Central memory CD4-positive, alpha-beta T cell (primary cell): ENCODE measurements at regions not wholly inside any gene's neighbourhood (a gene's known extent, or its start where the extent isn't known, plus 50 kb on each side); places are given as distances from the start of the nearest gene placed in this dataset.

Source experiments
- DNase-seq: peaks from one replicate; pipeline ENCODE4 v3.0.0; 2022

GRCh38 chr7:18202315-18203045 is 174.8 kb upstream of the PRPS1L1 start:
- DNase-seq = no peak

- DNase-seq = no peak
Observed at GRCh38 chr7:18206331-18206730, 178.7 kb upstream of the PRPS1L1 start.

- DNase-seq = no peak
Observed at GRCh38 chr7:18208921-18209320, 181.3 kb upstream of the PRPS1L1 start.

GRCh38 chr7:18210377-18210776 is 182.7 kb upstream of the PRPS1L1 start:
- no peak for DNase-seq

DNA sequence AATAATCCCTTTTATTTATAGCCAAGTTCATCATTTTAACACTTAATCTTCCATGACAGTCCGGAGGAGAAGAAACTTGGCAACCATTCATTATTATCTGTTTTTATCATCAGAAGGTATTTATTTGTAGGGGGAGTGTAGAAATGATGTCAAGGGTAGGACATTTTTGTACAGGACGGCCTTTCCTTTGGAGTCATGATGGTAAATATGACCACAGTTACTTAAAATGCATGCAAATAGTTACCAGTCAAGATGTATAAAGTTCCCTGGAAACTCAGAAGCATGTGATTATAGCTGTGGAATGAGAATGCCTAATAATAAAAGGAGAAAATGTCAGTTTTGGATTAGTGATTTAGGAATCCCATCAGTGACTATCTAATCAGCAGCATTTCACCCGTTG is 183.1 kb upstream of the PRPS1L1 start:
- no peak for DNase-seq

- no peak for DNase-seq
Observed at GRCh38 chr7:18212308-18212707, 184.7 kb upstream of the PRPS1L1 start.

- DNase-seq = no peak
Observed at GRCh38 chr7:18212758-18213157, 185.1 kb upstream of the PRPS1L1 start.

DNA sequence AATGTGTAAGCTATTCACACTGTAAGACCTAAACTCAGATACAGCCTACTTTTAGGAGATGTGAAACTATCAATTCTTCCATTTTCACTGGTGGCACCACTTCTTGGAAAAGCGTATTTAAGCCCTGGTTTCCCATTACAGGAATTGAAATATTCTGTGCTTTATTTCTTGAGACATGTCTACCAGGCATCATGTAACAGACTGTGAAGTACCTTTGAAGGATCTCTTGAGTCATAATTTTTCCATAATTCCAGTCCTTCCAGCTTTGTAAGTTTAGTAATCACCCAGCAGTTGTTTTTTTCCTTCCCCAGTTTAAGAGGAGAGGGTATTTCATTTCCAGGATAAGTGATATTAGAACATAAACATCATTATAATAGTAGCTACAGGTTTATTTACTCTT is 186.0 kb upstream of the PRPS1L1 start:
- no peak for DNase-seq

DNA sequence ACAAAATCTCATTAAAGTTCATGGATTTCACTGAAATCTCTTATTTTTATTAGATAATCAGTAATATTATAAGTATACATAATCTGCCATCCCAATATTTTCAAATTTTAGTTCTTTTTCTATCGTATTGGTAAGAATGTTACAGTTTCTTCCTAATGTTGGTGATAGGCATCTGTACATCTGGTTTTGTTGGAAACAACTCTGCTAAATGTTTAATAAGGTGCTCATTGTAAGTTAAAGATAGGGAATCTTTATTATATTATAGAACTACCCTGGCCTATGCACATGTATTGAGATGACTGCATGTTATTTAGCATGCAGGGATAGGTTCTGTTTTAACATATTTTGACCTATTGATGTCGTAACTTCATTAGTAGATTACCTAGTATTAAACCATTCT is 188.6 kb upstream of the PRPS1L1 start:
- DNase-seq = no peak

GRCh38 chr7:18221377-18222293 is 194.0 kb upstream of the PRPS1L1 start:
- no peak for DNase-seq

DNA sequence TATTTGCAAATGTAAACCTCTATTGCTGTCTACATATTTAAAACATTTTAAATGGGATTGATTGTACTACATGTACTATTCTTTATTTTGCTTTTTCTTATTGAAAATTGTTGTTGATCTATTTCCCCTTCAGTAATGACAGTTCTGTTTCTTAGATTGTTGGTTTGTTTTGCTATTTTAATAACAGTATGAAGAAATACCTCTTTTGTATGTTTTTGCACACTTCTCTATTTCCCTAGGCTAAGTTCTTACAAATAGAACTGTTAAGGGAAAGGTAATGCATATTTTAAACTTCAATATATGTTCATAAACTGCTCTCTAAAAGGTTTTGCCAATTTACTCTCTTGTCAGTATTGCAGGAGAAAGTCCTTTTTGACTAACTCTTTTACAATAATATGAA is 195.0 kb upstream of the PRPS1L1 start:
- DNase-seq = no peak

- DNase-seq = no peak
Observed at GRCh38 chr7:18224138-18224537, 196.5 kb upstream of the PRPS1L1 start.

GRCh38 chr7:18225067-18225466 is 197.4 kb upstream of the PRPS1L1 start:
- no peak for DNase-seq

DNA sequence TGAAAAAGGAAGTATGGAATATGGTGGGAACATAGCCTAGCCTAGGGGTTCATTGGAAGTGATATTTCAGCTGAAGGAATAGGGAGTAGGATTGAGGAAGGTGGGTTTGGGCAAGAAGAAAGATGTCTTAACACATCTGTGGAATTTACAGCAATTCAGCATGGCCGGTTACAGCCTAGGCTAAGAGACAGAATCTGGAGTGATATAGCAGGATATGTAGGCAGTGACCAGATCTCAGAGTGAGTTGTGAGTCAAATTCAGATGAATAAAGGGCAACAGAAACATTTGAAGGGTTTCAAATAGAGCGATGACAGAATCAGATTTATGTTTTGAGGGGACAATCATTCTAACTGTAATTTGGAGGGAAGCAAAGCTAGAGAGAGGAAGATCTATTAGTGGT is 199.0 kb upstream of the PRPS1L1 start:
- DNase-seq = no peak

- no peak for DNase-seq
Observed at GRCh38 chr7:18228686-18229085, 201.0 kb upstream of the PRPS1L1 start.

DNA sequence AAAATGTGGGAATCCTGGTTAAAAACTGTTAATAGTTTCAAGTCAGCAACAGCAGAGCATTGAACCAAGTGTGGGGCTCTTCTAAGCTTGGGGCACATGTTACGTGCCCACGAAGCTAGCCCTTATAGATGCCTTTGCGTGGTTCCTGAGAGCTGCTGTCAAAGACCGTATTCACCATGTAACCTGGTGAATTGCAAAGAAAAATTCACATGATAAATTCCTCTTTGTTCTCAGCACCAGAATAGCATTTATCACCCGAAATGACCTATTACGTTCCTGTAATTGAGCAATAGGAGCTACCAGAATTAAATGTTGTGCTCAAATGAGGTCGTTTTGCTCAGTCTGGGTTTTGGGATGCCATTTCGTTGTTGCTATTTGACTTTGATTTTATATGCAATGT is 202.6 kb upstream of the PRPS1L1 start:
- no peak for DNase-seq

DNA sequence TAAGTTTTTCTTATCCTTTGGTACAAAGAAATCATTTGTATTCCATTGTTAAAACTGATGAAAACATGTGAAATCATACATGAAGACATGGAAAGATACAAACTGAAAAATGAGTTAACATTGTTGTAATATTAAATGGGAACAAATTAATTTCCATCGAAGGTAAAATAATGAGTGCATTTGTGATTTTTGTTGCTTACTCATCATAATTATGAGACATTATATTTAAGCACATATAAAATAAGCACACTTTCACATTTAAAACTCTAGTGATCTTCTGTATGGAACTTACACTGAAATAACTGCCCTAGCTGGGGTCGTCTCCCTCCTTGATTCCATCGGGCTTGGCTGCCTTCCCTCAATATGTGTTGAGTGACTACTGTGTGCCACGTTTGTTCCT is 204.2 kb upstream of the PRPS1L1 start:
- no peak for DNase-seq

DNA sequence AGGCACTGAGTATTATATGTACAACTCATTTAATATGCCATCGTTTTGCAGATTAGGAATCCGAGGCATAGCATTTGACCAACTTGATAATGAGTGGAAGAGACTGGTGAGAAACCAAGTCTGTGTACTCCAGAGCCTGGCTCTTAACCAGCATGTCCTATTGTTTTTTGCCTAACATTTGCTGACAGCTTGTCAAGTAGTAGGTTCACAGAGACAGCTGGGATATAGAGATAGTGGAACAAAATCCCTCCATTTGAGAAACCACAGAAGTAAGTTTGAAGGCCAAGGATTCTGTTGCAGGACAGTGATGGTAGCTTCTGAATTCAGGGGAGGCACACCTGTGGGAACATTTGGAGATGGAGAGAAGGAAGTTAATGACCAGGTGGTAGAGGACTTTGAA is 206.9 kb upstream of the PRPS1L1 start:
- no peak for DNase-seq

DNA sequence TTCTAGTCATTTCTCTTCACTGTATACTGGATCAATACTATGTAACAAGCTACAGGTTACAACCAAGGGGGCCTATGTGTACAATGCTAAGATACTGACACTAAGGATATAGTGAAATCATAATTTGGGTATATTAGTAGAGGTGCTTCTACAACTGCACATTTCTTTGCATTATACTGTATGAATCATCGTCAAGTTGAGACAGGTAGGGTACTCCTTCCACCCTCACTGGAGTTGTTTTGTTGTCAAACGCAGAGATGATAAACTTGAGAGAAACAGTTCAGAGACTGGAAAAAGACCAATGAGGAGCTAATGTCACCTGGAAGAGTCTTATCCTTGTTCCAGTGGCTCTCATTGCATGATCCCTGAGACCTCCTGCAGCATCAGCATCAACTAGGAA is 208.2 kb upstream of the PRPS1L1 start:
- DNase-seq = no peak

DNA sequence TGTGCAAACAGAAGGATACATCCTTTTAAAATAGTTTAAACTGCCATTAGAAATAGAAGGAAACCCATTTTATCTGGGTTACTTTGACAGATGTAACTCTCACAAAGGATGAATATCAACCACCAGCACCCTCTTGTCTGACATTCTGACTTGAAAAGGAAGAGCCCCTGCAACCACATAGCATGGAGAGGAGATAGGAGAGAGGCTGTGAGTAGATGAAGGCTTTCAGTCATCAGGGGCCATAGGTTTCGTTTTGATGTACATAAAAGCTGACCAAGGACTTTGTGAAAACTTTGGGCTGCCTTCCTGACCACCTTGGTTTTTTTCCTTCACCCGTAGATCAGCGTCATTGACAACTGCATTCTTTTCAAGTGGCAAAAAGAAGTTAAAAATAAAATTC is 211.6 kb upstream of the PRPS1L1 start:
- no peak for DNase-seq

GRCh38 chr7:18241543-18242231 is 214.0 kb upstream of the PRPS1L1 start:
- no peak for DNase-seq

DNA sequence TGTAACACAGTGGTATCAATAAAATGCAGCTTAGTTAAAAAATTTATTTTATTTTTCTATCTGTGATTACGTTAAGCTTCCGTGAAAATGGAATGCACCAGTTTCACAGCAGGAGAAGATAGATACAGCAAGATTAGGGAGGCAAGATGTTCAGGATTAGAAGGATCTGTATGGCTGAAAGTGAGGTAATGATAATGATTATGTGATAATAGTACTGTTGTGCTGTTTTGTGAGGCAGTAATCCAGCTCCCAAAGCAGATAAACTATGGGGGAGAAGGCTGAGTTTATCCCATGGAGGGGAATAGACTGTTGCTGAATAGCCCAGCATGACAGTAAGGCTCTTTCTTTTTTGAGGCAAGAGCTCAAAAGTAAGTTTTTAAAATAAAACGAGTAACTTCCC is 216.1 kb upstream of the PRPS1L1 start:
- DNase-seq = no peak

- no peak for DNase-seq
Observed at GRCh38 chr7:18250133-18250532, 222.5 kb upstream of the PRPS1L1 start.

- DNase-seq = no peak
Observed at GRCh38 chr7:18257711-18258110, 230.1 kb upstream of the PRPS1L1 start.
